Activated naive CD4-positive, alpha-beta T cell treated with anti-CD3 and anti-CD28 coated beads, Interleukin-2, amount 50 U/mL, for 24 hours (primary cell): ENCODE measurements at regions not wholly inside any gene's neighbourhood (a gene's known extent, or its start where the extent isn't known, plus 50 kb on each side); places are given as distances from the start of the nearest gene placed in this dataset.

Source experiments
- H3K27ac Mint-ChIP-seq: one replicate; pipeline ENCODE4 v1.8.0; 2021; ENCODE audit warnings: mild to moderate bottlenecking, mixed read lengths
- H3K27me3 Mint-ChIP-seq: one replicate; pipeline ENCODE4 v1.8.0; 2021; ENCODE audit warnings: mixed read lengths
- H3K36me3 Mint-ChIP-seq: one replicate; pipeline ENCODE4 v1.8.0; 2021; ENCODE audit warnings: mixed read lengths
- H3K4me1 Mint-ChIP-seq: one replicate; pipeline ENCODE4 v1.8.0; 2021; ENCODE audit warnings: mixed read lengths
- H3K4me3 Mint-ChIP-seq: one replicate; pipeline ENCODE4 v1.8.0; 2021; ENCODE audit warnings: mild to moderate bottlenecking, mixed read lengths
- H3K9me3 Mint-ChIP-seq: one replicate; pipeline ENCODE4 v1.8.0; 2021; ENCODE audit warnings: mixed read lengths

DNA sequence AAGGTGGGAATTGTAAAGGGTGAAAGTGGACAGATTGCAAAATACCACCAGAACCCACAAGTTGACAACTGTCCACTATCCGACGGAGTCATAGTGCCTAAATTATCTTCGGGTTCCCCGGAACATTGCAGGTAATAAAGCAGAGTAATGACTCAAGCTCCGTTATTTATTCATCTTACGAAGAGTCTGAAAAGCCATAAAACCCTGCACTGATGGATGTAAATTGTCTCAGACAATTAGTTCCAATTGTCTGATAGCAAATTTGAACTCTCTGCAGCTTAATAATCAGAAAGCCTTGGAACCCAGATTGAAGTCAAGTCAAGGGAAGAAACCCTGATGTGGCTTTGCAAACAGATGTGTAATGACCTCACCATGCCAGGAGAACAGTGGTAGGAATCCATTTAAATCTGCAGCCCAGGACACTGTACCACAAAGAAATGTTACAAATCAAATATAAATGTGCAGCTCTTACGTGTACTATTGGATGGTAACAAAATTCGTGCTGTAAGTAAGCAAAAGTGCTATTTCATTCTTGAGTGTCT lies 437.3 kb upstream of the SOX11 start:
- Mint-ChIP-seq H3K4me3 (no peak overlapping the region), H3K36me3 (no peaks in the 10 kb centered on the region), H3K27ac (no peak overlapping the region), H3K4me1 (no peaks in the 10 kb centered on the region), H3K9me3 (peaks cover 27% of the 10 kb centered on the region), H3K27me3 (no peaks in the 10 kb centered on the region)

DNA sequence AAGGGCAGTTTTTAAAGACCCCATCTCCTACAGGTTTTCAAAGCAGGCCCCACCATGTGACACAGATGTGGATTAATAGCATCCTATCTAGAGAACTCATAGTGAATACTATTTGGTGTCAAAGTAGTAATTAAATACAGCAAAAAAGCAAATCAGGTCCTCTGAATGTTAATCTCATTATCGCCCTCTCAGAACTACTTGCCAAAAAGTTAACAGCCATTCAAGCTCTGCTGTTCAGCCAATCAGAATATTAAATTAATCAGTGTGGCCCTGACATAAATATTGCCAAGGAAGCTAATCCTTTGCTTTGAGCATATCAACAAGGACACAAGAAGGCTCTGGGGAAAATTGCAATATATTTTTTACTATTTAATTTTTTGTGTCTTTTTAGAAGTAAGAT lies 428.9 kb upstream of the SOX11 start:
- Mint-ChIP-seq H3K4me1 (no peaks in the 10 kb centered on the region), H3K4me3 (no peak overlapping the region), H3K9me3 (peaks cover 10% of the 10 kb centered on the region), H3K27ac (no peak overlapping the region), H3K36me3 (no peaks in the 10 kb centered on the region), H3K27me3 (no peaks in the 10 kb centered on the region)

DNA sequence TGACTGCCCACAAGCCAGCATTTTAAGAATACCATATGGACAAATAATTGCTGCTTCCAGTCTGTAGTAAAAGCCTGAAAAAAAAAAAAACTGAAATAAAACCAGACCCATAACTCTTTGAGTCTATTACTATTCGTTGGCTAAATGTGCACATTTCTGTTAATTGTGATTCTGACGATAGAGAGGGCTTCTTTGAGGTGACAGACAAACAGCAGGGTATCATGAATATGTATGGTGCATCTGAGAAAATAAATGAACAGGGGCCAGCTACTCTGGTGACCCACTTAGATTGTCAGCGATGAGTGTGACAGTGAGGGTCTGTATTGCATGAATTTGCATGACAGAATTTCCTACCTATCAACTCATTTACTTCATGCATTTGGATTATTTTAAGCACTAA lies 427.8 kb upstream of the SOX11 start:
- Mint-ChIP-seq H3K9me3 (peaks cover 6% of the 10 kb centered on the region), H3K4me3 (no peak overlapping the region), H3K4me1 (no peaks in the 10 kb centered on the region), H3K36me3 (no peaks in the 10 kb centered on the region), H3K27ac (no peak overlapping the region), H3K27me3 (no peaks in the 10 kb centered on the region)

- Mint-ChIP-seq H3K36me3 (no peaks in the 10 kb centered on the region), H3K9me3 (peaks cover 12% of the 10 kb centered on the region), H3K27ac (no peak overlapping the region), H3K27me3 (no peaks in the 10 kb centered on the region), H3K4me1 (no peaks in the 10 kb centered on the region), H3K4me3 (no peak overlapping the region)
These were observed 407.1 kb upstream of the SOX11 start for GRCh38 chr2:5285061-5285460.

DNA sequence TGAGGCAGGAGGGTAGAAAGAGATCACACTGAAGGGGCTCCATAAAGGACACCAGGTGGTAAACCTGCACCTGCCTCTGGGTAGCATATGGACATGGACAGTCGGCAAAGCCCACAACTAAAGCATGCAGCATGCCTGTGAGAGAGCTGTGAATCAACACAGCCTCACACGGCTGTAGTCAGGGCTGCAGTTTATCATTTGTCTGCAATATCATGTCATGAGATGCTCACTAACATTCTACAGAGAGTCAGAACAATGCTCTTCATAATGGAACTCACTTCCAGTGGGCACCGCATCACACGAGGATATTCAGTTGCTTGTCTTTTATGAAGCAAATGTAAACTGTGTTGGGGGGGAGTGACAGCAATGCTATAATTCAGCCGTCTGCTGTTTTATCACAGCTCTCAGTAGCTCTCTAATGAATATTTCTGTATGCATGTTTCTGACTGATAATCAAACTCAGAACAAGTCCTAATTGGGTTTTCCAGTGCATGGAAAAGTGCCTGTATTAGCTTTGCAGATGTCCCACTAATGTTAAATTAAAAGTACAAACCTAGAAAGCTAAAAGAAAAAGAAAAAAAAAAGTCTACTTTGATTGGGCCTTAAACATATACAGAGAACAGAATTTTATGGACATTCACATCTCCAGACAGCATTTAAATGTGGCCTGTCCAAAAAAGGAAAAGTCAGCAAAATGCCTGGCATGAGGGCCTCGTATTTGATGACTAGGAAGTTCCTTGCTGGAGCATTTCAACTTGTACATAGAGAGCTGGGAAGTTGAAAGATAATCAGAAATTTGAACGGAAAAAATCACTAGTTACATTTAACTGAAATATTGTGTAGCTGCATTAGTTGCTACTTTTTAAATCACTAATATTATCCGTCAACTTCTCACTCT lies 406.1 kb upstream of the SOX11 start:
- no peak overlapping the region for H3K27ac Mint-ChIP-seq
- no peaks in the 10 kb centered on the region for H3K4me1 Mint-ChIP-seq
- H3K36me3 Mint-ChIP-seq, result no peaks in the 10 kb centered on the region

GRCh38 chr2:5287558-5288334 lies 404.4 kb upstream of the SOX11 start:
- Mint-ChIP-seq H3K9me3 (peaks cover 6% of the 10 kb centered on the region), H3K4me1 (no peaks in the 10 kb centered on the region), H3K27me3 (no peaks in the 10 kb centered on the region), H3K27ac (no peak overlapping the region), H3K4me3 (no peak overlapping the region), H3K36me3 (no peaks in the 10 kb centered on the region)

More for the DNA sequence above, 406.1 kb upstream of the SOX11 start:
- Mint-ChIP-seq H3K4me3 (no peak overlapping the region), H3K27me3 (no peaks in the 10 kb centered on the region), H3K9me3 (peaks cover 12% of the 10 kb centered on the region)

- Mint-ChIP-seq H3K9me3 (no peaks in the 10 kb centered on the region), H3K27ac (no peak overlapping the region), H3K4me3 (no peak overlapping the region), H3K4me1 (no peaks in the 10 kb centered on the region), H3K36me3 (no peaks in the 10 kb centered on the region), H3K27me3 (no peaks in the 10 kb centered on the region)
These were observed 401.2 kb upstream of the SOX11 start for GRCh38 chr2:5290900-5291546.

- H3K27ac Mint-ChIP-seq, result no peak overlapping the region
- H3K9me3 Mint-ChIP-seq, result peaks cover 16% of the 10 kb centered on the region
- no peaks in the 10 kb centered on the region for H3K27me3 Mint-ChIP-seq
- H3K4me1 Mint-ChIP-seq, result no peaks in the 10 kb centered on the region
- no peak overlapping the region for H3K4me3 Mint-ChIP-seq
- H3K36me3 Mint-ChIP-seq, result no peaks in the 10 kb centered on the region
These were observed 387.5 kb upstream of the SOX11 start for GRCh38 chr2:5304640-5305039.

DNA sequence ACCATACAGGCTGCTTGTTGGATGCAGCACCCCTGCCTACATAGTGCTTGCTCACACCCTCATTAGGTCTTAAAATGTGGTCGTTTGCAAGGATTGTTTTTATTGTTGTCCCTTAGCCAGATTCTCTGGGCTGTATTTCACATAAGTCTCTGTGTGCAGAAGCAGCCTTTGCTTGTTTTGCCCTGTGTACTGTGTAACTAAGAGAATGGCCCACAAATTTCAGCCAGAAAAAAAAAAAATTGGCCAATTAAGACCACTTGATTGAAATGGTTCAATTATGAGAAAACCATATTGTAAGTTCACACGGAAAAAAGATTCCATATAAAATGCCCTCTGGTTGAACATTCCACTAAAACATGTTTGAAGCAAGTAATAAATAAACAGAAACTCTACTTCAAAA lies 377.1 kb upstream of the SOX11 start:
- H3K27me3 Mint-ChIP-seq, result no peaks in the 10 kb centered on the region
- H3K4me3 Mint-ChIP-seq, result no peak overlapping the region
- H3K9me3 Mint-ChIP-seq, result no peaks in the 10 kb centered on the region
- H3K36me3 Mint-ChIP-seq, result no peaks in the 10 kb centered on the region
- no peaks in the 10 kb centered on the region for H3K4me1 Mint-ChIP-seq
- H3K27ac Mint-ChIP-seq, result no peak overlapping the region

- H3K9me3 Mint-ChIP-seq, result peaks cover under 1% of the 10 kb centered on the region
- no peaks in the 10 kb centered on the region for H3K4me1 Mint-ChIP-seq
- H3K36me3 Mint-ChIP-seq, result no peaks in the 10 kb centered on the region
- no peaks in the 10 kb centered on the region for H3K27me3 Mint-ChIP-seq
- no peak overlapping the region for H3K27ac Mint-ChIP-seq
- H3K4me3 Mint-ChIP-seq, result no peak overlapping the region
These were observed 376.7 kb upstream of the SOX11 start for GRCh38 chr2:5315512-5315911.

DNA sequence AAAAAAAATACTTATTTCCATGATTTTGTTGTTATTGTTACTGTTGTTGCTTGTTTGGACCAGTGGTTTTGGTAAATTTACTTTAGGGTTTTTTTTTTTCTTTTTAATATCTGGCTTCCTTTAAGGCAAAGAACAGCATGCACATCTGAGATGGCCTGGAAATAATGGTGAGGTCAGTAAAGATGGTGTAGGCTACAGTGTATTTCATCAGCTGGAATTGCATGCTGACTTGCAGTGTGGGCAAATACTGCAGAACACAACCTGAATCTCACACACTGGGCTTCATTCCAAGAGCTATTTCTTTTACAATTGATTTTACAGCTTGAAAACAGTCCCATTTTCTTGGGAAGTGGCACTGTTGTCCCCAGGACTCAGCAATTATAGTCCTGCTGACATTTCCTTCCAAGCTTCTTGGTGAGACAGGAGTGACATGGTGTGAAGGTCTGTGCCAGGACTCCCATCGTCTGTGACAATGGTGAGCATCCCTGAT lies 376.1 kb upstream of the SOX11 start:
- Mint-ChIP-seq H3K36me3 (no peaks in the 10 kb centered on the region), H3K27ac (no peak overlapping the region), H3K27me3 (no peaks in the 10 kb centered on the region), H3K4me1 (no peaks in the 10 kb centered on the region), H3K9me3 (peaks cover 5% of the 10 kb centered on the region), H3K4me3 (no peak overlapping the region)

DNA sequence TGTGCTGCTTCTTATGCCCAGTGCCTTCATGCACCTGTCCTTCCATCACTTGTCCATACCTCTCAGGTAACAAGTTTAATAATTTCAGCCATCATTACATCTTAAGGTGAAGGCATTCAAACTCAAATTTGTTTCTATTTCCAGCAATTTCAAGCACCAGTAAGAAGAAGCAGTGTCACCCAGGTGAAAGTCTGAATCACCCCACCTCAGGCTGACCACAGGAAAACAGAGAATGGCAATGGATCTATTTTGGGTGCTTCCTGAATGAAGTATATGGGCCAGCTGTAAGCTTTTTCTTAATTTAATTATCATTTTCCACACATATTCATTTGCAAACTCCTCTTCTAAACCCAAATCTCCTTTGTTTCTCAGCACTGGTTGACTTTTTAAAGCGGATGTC lies 372.7 kb upstream of the SOX11 start:
- Mint-ChIP-seq H3K4me1 (no peaks in the 10 kb centered on the region), H3K4me3 (no peak overlapping the region), H3K27ac (no peak overlapping the region), H3K27me3 (no peaks in the 10 kb centered on the region), H3K9me3 (peaks cover 8% of the 10 kb centered on the region), H3K36me3 (no peaks in the 10 kb centered on the region)

DNA sequence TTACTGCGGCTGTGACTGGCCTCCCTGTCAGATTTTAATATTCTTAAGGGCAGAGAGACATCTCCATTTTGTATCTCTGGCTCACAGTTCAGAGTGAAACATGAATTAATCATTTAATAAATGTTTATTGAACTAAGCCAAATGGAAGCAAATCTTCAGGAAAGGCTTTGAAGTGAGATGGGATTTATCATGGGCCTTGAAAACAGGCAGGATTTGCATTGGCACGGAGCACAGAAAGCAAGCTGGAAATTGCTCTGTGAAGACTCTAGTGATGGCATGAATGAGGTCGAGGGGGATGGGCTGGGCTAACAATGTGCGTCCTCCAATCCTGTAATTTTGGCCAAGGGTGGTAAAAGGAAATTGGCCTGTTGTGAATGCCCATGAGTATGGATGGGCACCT lies 369.8 kb upstream of the SOX11 start:
- no peaks in the 10 kb centered on the region for H3K27me3 Mint-ChIP-seq
- no peaks in the 10 kb centered on the region for H3K36me3 Mint-ChIP-seq
- no peak overlapping the region for H3K4me3 Mint-ChIP-seq
- peaks cover 8% of the 10 kb centered on the region for H3K9me3 Mint-ChIP-seq
- no peaks in the 10 kb centered on the region for H3K4me1 Mint-ChIP-seq
- no peak overlapping the region for H3K27ac Mint-ChIP-seq

- H3K27ac Mint-ChIP-seq, result no peak overlapping the region
- H3K36me3 Mint-ChIP-seq, result no peaks in the 10 kb centered on the region
- H3K9me3 Mint-ChIP-seq, result peaks cover 7% of the 10 kb centered on the region
- no peaks in the 10 kb centered on the region for H3K4me1 Mint-ChIP-seq
- H3K4me3 Mint-ChIP-seq, result no peak overlapping the region
- H3K27me3 Mint-ChIP-seq, result no peaks in the 10 kb centered on the region
These were observed 366.7 kb upstream of the SOX11 start for GRCh38 chr2:5325523-5325922.

GRCh38 chr2:5328826-5329225 lies 363.4 kb upstream of the SOX11 start:
- Mint-ChIP-seq H3K27me3 (no peaks in the 10 kb centered on the region), H3K36me3 (no peaks in the 10 kb centered on the region), H3K27ac (no peak overlapping the region), H3K4me1 (no peaks in the 10 kb centered on the region), H3K9me3 (no peaks in the 10 kb centered on the region), H3K4me3 (no peak overlapping the region)
